ENCODE measurements at regions not wholly inside any gene's neighbourhood (a gene's known extent, or its start where the extent isn't known, plus 50 kb on each side); places are given as distances from the start of the nearest gene placed in this dataset.

DNA sequence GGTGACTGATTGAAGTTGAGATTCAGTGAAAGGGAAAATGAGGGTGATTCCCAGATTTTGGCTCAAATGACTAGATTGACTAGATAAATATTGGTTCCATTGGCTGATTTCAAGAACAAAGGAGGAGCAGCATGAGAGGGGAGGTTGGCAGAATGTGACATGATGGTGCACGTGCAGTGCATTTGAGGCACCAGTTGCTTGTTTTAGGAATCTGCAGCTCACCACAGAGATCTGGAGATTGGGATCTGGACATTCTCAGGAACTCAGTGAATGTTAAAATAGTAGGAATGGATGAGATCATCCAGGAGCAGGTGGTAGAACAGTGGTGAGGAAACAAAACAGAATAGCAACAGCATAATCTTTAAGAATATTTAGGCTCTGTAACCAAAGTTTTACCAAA lies 496.3 kb downstream of the DHX35 start:
- no peak for DNase-seq (ENCODE audit: low read depth in 2 of 2, low spot score in 1 of 2)

DNA sequence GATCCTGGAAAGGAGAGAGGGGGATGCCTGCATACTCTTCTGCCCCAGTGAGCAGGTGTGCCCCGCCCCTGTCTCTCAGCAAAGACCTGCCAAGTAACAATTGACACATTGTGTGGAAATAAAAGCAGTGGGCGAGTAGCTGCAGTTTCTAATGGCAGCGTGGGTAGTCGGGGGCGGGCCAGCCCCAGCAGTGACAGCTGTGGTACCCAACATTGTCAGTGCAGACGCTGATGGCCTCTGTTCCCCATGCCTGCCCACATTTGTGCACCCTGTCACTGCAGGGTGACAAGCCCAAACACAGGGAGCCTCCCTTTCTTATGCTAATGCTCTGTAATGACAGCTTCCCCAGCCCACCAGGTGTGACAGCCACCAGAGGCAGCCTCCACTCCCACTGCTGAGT lies 491.7 kb downstream of the DHX35 start:
- DNase-seq (ENCODE audit: low read depth in 2 of 2, low spot score in 1 of 2), result no peak

DNA sequence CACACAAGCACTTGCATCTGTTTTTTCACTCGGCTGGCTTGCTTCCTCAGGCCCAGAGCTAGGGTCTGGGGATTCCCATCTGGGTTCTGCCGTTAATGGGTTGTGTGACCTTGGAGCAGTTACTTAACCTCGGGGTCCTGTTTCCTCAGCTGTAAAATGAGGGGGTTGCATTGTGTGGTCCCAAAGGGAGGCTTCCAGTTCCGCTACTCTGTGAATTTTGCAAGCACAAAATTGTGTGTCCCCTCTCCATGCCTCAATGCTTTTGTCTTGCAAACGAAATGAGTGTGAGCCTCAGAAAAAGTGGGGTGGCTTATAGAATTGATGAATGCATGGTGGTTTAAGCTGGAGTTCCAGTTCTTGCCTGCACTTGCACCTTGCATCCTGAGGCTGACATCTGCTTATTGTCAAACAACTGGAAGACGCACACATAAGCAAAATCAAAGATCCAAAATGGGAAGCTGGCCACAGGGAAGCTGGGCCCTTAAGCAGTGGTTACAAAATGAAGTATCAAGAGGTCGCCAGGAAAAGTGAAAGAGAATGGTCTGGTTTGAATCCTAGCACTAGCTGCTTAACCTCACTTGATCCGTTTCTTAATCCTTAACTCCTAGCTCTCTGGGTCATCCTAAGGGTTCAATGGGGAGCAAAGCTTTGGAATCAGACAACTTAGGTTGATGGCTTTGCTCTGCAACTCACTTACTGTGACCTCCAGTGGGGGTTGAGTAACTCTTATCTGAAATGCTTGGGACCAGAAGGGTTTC lies 490.6 kb downstream of the DHX35 start:
- no peak for DNase-seq (ENCODE audit: low read depth in 2 of 2, low spot score in 1 of 2)

DNA sequence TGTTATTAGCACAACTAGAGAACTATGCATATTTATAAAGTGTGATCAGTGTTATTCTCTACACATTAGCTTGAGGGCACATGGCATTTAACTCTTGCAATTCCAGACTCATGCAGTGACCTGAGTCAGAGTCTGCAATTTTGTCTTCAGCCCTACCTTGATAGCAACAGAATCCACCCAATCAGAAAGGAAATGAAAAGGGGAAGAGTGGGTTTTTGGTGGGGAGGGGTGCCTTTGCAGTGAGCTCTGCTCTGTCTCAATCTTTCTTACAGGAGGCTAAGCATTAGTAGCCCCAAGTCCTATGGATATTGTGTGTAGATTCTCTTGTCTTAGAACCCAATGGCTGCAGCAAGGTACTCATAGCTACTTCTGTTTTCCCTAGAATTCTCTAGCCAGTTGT lies 489.2 kb downstream of the DHX35 start:
- no peak for DNase-seq (ENCODE audit: low read depth in 2 of 2, low spot score in 1 of 2)

DNA sequence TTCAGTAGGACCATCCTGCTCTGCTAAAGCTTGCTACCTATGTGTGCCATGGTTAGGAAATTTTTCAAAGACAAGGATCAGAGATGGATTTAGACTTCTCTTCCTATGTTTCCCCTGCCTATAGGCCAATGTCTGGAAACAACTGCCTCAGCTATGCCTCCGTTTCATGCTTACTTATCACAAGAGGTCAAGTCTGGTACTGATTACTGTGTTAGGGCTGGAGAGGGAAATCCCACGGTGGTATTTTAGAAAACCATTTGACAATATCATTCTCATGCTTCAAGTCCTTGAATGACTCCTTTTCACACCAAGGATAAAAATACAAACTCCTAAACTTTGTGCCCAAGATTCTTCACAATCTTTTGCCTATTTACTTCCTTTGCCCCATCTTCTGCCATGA lies 484.3 kb downstream of the DHX35 start:
- DNase-seq (ENCODE audit: low read depth in 2 of 2, low spot score in 1 of 2), result no peak

DNA sequence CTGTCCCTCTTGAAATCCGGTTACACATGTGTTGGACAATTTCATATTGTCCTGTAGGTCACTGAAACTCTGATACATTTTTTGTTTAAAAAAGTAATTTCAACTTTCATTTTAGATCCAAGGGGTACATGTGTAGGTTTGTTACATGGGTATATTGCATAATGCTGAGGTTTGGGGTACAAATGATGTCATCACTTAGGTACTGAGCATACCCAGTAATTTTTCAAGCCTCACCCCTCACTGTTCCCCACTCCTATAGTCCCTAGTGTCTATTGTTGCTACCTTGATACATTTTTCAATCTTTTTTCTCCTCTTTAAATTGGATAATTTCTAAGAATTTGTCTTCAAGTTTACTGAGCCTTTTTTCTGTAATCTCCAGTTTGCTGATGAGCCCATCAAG lies 483.0 kb downstream of the DHX35 start:
- no peak for DNase-seq (ENCODE audit: low read depth in 2 of 2, low spot score in 1 of 2)

DNA sequence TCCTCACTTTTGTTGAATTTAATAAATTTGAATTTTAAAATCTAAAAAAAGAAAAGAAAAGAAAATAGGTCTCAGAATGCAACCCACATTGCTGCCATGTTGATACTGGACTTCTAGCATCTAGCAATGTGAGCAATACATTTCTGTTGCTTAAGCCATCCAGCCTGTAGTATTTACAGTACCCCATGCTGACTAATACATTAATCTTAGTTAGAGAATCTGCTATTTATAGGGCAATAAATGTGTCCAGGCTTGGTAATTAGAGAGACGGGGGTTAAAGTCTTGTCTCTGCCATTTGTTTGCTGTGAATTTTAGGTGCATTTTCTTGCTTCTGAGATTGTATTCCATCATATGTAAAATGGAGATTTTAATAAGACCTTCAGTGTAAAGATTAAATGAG lies 471.3 kb downstream of the DHX35 start:
- no peak for DNase-seq (ENCODE audit: low read depth in 2 of 2, low spot score in 1 of 2)

DNA sequence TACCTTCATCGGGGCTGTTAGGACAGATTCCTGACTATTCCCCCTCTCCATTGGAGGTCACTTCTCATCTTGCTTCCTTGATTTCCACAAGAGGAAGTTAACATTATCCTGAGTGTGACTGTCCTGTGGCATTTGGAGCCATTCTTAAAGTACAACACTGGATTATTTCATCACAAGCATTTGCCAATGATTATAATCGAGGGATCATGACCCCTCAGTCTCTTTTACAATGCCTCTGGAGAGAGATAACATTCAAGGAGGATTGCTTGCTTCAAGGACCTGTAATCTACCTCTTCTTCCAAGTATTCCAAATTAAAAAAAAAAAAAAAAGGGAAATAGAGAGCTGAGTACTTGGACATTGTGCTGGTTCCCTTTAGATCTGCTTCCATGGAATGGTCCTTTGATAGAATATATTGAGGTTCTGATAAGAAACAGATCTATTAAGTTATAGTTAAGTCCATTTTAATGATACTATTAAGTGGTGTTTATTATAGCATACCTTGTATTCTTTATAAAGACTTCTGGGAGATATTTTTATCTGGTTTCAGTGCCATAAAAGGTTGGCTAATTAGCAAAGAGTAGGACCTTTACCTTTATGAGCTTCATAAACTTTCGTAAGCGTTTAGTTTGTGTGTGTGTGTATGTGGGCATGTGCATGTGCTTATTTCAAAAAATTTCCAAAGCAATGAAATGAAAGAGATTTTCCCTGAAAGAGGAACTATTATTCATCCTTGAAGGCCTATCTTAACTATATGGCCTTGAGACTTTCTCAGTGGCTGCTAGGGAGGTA lies 469.1 kb downstream of the DHX35 start:
- no peak for DNase-seq (ENCODE audit: low read depth in 2 of 2, low spot score in 1 of 2)

DNA sequence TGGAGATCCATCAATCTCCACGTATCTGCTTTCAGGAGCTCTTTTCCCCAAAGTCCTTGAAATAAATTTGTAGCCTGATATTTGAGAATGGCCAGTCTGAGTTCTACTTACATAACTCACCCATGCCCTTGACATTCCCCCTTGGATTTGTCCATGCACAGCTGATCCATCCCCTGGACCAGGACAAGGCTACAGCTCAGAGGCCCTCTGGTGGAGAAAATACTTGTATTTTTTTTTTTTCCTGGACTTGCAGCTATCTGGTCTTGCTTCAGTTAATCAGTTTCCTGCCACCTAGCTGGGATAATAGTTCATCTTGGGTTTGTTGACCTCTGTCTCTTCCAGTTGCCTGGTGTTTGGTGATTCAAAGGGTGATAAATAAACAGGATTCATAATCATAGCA lies 467.6 kb downstream of the DHX35 start:
- DNase-seq (ENCODE audit: low read depth in 2 of 2, low spot score in 1 of 2), result no peak

DNA sequence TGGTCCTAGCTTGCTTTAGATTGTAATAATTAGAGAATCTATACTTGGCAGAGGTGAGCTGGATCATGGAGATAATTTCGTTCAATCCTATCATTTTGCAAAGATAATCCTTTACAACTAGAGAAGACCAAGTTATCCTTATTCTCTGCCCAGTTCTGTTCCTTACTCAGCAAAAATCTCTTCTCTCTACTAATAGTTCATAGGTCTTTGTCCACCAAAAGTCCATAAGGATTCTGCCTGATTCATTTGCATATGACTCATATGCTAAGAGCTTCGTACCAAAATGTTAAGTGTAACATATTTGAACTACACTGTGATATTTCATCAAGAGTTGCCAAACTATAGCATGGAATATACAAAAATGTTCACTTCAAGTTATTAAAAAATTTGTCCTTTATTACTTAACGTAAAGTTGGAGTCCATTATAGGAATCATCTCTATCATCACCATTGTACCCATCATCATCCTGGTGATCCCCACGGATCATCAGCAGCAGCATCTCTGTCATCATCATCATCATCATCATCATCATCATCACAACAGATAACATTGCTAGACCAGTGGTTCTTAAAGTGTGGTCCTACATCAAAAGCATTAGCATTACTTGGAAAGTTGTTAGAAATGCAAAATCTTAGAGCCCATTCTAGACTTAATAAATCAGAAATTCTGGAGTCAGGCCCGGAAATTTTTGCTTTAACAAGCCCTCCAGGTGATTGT lies 463.0 kb downstream of the DHX35 start:
- no peak for DNase-seq (ENCODE audit: low read depth in 2 of 2, low spot score in 1 of 2)

DNA sequence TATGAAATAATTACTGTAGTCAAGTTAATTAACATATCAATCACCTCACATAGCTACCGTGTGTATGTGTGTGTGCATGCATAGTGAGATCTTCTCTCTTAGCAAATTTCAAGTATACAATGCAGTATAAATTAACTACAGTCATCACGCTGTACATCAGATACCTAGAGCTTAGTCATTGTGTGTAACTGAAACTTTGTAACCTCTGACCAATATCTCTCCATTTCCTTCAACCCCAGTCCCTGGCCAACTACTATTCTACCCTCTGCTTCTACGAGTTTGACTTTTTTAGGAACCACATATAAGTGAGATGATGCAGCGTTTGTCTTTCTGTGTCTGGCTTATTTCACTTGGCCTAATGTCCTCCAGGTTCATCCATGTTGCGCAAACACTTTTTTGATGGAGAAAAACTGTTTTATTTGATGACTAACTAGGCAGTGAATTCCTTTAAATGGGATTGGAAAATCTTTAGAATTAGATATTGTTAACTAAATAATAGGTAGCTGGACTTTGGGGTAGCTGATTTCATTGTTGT lies 459.5 kb downstream of the DHX35 start:
- DNase-seq (ENCODE audit: low read depth in 2 of 2, low spot score in 1 of 2), result no peak

DNA sequence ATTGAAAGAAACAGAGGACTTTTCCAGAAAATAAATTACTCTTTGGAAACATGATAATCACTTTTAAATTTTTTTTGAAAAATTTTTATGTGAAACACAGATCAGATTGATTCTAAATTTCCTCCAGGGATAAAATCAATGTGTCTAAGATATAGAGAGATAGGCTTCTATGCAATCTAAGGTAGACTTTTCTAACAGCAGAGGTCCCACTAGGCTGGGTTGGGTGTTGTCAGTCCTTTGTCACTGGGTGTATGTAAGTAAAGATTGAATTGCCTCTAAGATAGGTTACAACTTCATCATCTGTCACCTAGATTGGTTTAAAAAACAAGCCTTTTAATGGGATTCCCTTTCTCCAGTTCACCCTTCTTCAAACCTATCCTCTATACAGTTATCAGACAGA lies 449.9 kb downstream of the DHX35 start:
- DNase-seq (ENCODE audit: low read depth in 2 of 2, low spot score in 1 of 2), result no peak

DNA sequence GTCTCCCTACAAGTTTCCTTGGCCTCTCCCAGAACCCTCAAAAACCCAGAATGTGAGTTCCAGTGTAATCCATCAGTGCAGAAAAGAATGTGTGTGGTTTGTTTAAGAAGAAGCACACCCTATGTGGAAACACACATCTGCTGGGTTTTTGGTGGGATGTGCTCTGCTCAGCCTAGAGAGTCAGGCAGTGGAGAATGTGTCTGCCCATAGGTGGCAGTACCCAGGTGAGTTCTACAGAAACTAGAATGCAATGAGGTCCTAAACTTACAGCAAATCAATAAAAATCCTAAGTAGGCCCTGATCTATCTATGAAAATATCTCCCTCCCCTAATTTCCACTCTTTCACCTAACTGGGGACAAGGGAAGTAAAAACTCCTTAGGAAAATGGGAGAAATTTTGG lies 437.3 kb downstream of the DHX35 start:
- no peak for DNase-seq (ENCODE audit: low read depth in 2 of 2, low spot score in 1 of 2)

DNA sequence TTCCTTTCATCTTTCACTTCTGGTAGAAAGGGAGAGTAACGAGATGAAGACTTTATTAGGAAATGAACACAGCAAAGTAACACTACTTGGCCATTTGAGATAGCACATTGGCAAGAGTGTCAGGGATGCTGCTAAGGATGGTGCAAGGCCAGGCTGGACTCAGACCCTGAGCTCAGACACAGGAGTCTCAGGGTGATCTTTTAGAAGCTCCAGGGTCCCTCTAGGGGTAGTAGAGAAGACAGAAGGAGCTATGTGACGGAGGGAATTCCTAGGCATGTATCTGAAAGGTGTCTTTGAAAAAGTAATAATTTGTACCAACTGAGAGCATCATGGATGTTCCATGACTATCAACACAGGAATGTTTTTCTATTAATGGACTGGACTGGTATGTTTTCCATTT lies 436.5 kb downstream of the DHX35 start:
- no peak for DNase-seq (ENCODE audit: low read depth in 2 of 2, low spot score in 1 of 2)

DNA sequence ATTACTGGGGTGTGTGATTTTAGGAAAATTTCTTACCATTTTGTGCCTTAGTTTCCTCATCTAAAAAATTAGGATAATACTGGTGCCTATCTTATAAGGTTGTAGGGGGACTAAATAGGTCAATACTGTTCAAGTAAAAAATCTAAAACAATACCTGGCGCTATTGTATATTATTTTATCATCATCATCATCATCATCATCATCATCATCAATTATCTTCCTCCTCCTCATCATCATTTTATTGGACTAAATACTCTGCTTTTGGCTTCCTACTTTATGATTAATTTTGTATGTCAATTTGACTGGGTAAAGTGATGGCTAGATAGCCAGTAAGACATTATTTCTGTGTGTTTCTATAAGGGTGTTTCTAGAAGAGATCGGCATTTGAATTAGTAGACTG lies 435.5 kb downstream of the DHX35 start:
- no peak for DNase-seq (ENCODE audit: low read depth in 2 of 2, low spot score in 1 of 2)

DNA sequence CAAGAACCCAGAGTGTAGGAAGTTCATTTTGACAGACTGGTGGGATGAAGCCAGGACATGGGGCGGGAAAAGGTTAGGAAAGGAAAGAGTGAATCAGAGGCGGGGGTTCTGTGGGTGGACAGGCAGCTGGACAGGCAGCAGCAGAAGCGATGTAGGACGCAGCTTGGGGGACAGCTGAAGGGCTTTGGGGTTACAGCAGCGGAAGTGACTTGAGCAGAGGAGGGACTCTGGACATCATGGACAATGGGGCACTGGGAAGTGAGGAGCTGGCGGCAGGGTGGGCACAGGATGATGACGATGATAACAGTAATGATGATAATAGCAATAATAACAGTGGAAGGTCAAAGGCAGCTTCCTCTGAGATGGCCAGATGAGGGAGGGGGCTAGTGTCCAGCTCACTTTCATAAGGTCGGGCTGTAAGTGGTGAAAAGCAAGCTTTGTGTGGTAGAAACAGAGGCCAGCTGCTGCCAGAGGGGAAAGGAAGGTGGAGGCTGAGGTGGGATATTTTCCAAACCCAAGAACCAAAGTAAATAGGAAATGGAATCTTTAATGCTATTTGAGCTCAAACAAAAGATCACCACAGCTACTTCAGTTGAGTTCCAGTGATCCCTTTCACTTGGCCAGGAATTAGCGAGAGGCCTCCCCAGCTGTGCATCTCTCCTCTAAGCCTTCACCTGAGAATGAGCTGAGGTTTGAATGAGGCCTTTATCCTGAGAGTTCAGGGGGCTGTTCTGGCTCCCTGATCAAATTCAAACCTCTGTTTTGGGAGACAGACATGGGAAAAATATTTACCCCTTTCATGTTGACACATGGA lies 433.5 kb downstream of the DHX35 start:
- DNase-seq (ENCODE audit: low read depth in 2 of 2, low spot score in 1 of 2), result no peak

DNA sequence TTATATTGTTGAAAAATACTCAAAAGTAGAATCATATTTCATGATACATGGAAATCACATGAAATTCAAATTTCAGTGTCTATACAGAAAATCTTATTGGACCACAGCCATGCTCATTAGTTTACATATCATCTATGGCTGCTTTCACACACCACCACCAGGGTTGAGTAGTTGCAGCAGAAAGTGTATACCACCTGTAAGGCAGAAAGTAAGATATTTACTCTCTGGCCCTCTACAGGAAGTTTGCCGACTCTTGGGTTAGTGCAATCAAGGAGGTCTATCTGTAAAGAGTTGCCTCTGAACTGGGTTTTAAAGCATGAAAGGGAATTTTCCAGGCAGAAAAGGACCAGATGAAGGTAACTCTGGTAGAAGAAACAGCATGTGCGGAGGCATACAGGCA lies 432.3 kb downstream of the DHX35 start:
- DNase-seq (ENCODE audit: low read depth in 2 of 2, low spot score in 1 of 2), result no peak

DNA sequence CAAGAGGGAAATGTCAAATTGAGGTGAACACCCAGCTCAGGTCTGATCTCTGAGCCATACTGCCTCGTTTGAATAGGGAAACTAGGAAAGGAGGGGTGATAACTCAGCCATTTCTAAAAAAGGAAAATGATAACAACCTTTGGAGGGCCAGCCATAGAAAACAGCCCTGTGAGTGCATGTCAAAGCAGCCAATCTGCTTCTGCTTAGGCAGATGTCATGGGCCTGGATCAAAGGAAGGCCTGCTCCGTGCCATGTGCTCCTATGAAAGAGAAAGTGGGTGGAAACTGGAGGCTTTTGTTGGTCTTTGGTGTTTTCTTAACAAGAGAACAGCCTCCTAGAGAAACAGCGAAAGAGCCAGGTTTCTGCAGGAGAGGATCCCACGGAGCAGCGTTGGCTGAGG lies 428.0 kb downstream of the DHX35 start:
- no peak for DNase-seq (ENCODE audit: low read depth in 2 of 2, low spot score in 1 of 2)

DNA sequence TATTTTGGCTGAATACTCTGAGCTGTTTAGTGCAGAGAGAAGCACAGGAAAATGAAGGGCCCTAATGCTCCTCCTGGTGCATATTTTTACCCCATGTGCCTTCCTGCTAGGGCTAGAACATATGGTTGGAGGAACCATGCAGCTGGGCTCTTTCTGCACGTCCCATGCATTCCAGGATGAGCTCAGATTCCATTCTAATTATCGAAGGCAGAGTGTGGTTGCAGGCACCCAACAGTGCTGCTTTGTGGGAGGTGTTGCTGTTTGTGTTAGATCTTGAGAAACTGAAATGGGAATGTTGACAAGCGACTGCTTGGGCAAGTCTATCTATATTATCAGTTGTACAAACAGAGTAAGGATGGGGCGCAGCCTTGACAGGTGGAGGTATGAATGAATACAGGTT lies 419.5 kb downstream of the DHX35 start:
- DNase-seq (ENCODE audit: low read depth in 2 of 2, low spot score in 1 of 2), result no peak

DNA sequence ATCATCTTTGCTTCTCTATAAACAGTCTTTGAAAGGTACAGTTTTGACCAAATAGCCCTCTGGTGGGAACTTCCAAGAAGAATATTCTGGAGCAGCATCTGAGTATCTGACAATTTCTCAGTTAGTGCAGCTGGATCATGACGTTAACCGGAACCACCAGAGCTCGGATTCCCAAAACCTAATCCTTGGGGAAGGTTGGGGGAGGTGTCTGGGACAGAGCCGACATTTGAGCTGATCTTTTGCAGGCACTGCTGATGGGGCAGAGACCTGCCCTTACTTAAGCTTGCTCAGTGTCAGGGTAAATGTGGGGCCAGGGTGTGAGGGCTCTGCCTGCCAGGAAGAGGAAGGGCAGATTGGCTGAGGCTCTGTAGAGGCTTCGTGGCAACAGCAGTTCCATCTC lies 416.6 kb downstream of the DHX35 start:
- DNase-seq (ENCODE audit: low read depth in 2 of 2, low spot score in 1 of 2), result no peak

DNA sequence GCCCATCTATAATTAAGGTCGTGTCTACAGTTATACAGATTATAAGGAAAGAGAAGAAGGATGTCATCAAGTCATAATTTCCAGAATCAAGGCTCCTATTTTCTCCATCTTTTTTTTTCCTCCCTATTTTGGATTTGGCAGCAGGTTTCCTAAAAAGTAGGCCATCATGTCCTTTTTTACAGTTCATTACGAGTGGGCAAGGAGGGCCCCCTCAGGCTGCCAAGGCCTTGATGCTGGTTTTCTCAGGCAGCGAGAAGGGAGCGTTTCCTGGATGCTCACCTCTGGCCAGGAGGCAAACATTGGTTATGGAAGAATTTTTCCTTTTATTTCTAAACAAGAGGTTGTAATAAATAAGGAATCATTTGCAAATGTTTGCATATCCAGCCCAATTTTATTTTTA lies 414.6 kb downstream of the DHX35 start:
- no peak for DNase-seq (ENCODE audit: low read depth in 2 of 2, low spot score in 1 of 2)

Measured in stimulated activated CD8-positive, alpha-beta memory T cell treated with anti-CD3 and anti-CD28 coated beads, Interleukin-4, amount 100 ng/mL, for 1 hour (primary cell).